ENCODE measurements at regions not wholly inside any gene's neighbourhood (a gene's known extent, or its start where the extent isn't known, plus 50 kb on each side); places are given as distances from the start of the nearest gene placed in this dataset.

- no peaks in the 10 kb centered on the region for H3K27me3 Mint-ChIP-seq
- intact Hi-C loops (cut with DNase I, micrococcal nuclease) = no loop called here
- POLR2A ChIA-PET = no interaction called here
- no peak overlapping the region for H3K4me3 Mint-ChIP-seq
- Histone ChIP-seq H3K27me3 (ENCODE audit: control insufficient read depth in 1 of 2, insufficient read depth in 2 of 2, low read length in 2 of 2) (no peaks in the 10 kb centered on the region), H3K9me3 (ENCODE audit: control insufficient read depth in 1 of 2, insufficient read depth in 1 of 2, low read length in 2 of 2) (no peaks in the 10 kb centered on the region), H3K4me3 (ENCODE audit: low read length) (no peak overlapping the region), H3K4me1 (ENCODE audit: insufficient read depth, low read length) (no peaks in the 10 kb centered on the region), H3K36me3 (ENCODE audit: insufficient read depth, low read length) (no peaks in the 10 kb centered on the region), H3K27ac (ENCODE audit: low read depth in 1 of 2, low read length in 2 of 2) (no peak overlapping the region)
- no peak for ATAC-seq (ENCODE audit: poor library complexity)
- no peaks in the 10 kb centered on the region for H3K36me3 Mint-ChIP-seq (ENCODE audit: low read depth)
- no peak for TF ChIP-seq CTCF (IDR thresholded peaks at IDR 0.05)
- no peaks in the 10 kb centered on the region for H3K4me1 Mint-ChIP-seq (ENCODE audit: low read depth)
- CTCF ChIA-PET = no interaction called here
- H3K27ac Mint-ChIP-seq = no peak overlapping the region
- no peaks in the 10 kb centered on the region for H3K9me3 Mint-ChIP-seq
- no peak for DNase-seq
Measured at GRCh38 chr9:81237565-81238231, 451.6 kb downstream of the TLE1 start.

- Mint-ChIP-seq H3K27ac (no peak overlapping the region), H3K27me3 (no peaks in the 10 kb centered on the region), H3K36me3 (ENCODE audit: low read depth) (no peaks in the 10 kb centered on the region), H3K9me3 (no peaks in the 10 kb centered on the region), H3K4me3 (no peak overlapping the region), H3K4me1 (ENCODE audit: low read depth) (no peaks in the 10 kb centered on the region)
- intact Hi-C loops (cut with DNase I, micrococcal nuclease) = loop anchor here in 1 of 2 experiments (2.0 kb wide), 1 partner anchor 38 kb away; no protein-coding TSS in a partner anchor
- no peaks in the 10 kb centered on the region for H3K4me1 ChIP-seq (ENCODE audit: insufficient read depth, low read length)
- no peak for TF ChIP-seq CTCF (IDR thresholded peaks at IDR 0.05)
- ATAC-seq (ENCODE audit: poor library complexity) (no peak), DNase-seq (no peak)
- no peaks in the 10 kb centered on the region for H3K27me3 ChIP-seq (ENCODE audit: control insufficient read depth in 1 of 2, insufficient read depth in 2 of 2, low read length in 2 of 2)
- H3K4me3 ChIP-seq (ENCODE audit: low read length) = no peak overlapping the region
- no peak overlapping the region for H3K27ac ChIP-seq (ENCODE audit: low read depth in 1 of 2, low read length in 2 of 2)
- ChIA-PET POLR2A (no interaction called here), CTCF (no interaction called here)
- no peaks in the 10 kb centered on the region for H3K9me3 ChIP-seq (ENCODE audit: control insufficient read depth in 1 of 2, insufficient read depth in 1 of 2, low read length in 2 of 2)
- H3K36me3 ChIP-seq (ENCODE audit: insufficient read depth, low read length) = no peaks in the 10 kb centered on the region
Measured at GRCh38 chr9:81234924-81235610, 454.3 kb downstream of the TLE1 start.

GRCh38 chr9:81231011-81231410, 458.3 kb downstream of the TLE1 start:
- H3K4me1 Mint-ChIP-seq (ENCODE audit: low read depth) = no peaks in the 10 kb centered on the region

More at GRCh38 chr9:81231011-81231410, 458.3 kb downstream of the TLE1 start:
- ChIA-PET CTCF (no interaction called here), POLR2A (no interaction called here)
- Mint-ChIP-seq H3K4me3 (no peak overlapping the region), H3K27ac (no peak overlapping the region), H3K9me3 (no peaks in the 10 kb centered on the region), H3K27me3 (no peaks in the 10 kb centered on the region), H3K36me3 (ENCODE audit: low read depth) (no peaks in the 10 kb centered on the region)
- no peaks in the 10 kb centered on the region for H3K27me3 ChIP-seq (ENCODE audit: control insufficient read depth in 1 of 2, insufficient read depth in 2 of 2, low read length in 2 of 2)
- no peak for TF ChIP-seq CTCF (IDR thresholded peaks at IDR 0.05)
- DNase-seq (no peak), ATAC-seq (ENCODE audit: poor library complexity) (no peak)
- H3K27ac ChIP-seq (ENCODE audit: low read depth in 1 of 2, low read length in 2 of 2) = no peak overlapping the region
- intact Hi-C loops (cut with DNase I, micrococcal nuclease) = no loop called here
- no peaks in the 10 kb centered on the region for H3K9me3 ChIP-seq (ENCODE audit: control insufficient read depth in 1 of 2, insufficient read depth in 1 of 2, low read length in 2 of 2)
- H3K36me3 ChIP-seq (ENCODE audit: insufficient read depth, low read length) = no peaks in the 10 kb centered on the region
- H3K4me1 ChIP-seq (ENCODE audit: insufficient read depth, low read length) = no peaks in the 10 kb centered on the region
- no peak overlapping the region for H3K4me3 ChIP-seq (ENCODE audit: low read length)

Measured in CD4-positive, alpha-beta T cell (primary cell).